ENCODE measurements at regions not wholly inside any gene's neighbourhood (a gene's known extent, or its start where the extent isn't known, plus 50 kb on each side); places are given as distances from the start of the nearest gene placed in this dataset.

GRCh38 chr21:14288922-14289321 is 73.0 kb downstream of the RBM11 start:
- TF ChIP-seq CTCF (conservative IDR thresholded peaks at IDR 0.05) (no peak), EZH2 (IDR thresholded peaks at IDR 0.05; ENCODE audit: low read depth) (no peak)
